Amniotic epithelial cell (primary cell): ENCODE measurements at regions not wholly inside any gene's neighbourhood (a gene's known extent, or its start where the extent isn't known, plus 50 kb on each side); places are given as distances from the start of the nearest gene placed in this dataset.

ENCODE experiments used
- DNase-seq: peaks from one replicate; pipeline ENCODE4 v3.0.0-alpha.2; 2010; ENCODE audit warnings: low read depth

- DNase-seq = no peak
Observed at GRCh38 chr14:104386151-104386841, 193.3 kb upstream of the C14orf180 start.

- no peak for DNase-seq
Observed at GRCh38 chr14:104387022-104388010, 192.2 kb upstream of the C14orf180 start.

GRCh38 chr14:104388011-104388521, 191.5 kb upstream of the C14orf180 start:
- no peak for DNase-seq

DNA sequence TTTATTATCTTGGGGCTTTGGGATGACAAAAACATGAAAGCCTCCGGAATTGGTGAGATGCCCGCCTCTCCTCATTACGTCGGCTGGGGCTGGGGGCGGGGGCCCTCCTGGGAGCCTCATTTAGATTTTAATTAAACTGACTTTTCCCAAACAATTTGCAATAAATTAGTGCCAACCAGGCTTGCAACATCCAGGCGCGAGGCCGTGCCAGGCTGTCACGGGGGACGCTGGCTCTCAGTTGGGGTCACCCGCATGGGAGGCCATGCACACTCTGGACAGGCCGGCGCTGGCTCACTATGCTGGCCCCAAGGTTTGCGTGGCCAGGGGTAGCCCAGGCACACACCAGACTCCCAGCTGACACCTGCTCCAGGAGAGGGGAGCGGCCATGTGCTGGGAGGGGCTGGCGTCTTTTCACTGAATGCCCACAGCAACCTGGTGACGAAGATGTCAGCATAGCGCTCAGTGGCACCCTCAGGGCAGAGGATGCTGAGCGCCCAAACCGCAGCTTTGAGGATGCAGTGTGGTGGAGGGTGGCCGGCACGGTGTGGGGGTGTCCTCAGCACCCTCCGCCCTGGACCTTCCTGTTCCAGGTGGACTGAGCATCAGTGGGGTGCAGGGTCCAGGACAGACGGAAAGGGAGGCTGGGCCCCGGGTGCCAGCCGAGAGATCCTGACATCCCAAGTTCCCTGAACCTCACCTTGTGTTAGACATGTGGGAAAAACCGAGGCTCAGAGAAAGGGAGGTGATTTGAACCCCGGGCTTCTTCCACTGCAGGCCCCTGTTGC, 190.8 kb upstream of the C14orf180 start:
- DNase-seq = no peak

DNA sequence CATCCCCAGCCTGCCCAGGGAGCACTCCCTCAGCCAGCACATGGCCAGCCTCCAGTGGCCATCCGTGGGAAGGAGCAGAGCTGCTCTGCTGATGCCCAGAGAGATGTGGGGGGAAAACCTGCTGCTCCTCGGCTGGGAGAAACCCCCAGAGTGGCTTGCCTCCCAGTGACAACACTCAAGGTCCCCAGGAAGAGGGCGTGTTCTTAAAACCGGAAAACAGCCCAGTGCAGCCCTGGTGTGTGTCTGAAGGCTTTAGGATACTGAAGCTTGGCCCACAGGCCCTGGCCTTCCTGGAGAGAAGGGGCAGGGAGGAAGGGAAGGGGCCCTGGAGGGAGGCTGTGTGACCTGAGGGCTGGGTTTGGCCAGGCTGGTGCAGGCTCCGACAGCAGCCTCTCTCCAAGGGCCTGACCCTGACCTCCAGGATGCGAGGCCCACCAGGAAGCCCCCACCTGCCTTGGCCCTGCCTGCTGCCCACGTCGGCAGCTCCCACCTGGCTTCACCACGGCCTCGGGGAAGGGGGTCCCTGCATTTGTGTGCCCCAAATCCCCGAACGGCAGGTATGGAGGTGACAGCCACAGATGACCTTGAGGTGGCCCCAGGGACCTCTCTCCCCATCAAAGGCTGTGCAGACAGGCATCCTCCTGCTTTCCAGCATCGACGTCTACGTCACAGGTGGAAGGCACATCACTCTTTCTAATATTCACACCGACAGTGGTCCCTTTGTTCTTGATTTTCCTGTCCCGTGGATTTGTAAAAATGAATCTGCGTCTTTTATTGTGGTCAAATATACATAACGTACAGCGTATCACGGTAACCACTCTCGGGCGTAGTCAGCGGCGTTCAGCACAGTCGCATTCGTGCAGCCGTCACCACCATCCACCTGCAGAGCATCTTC, 190.0 kb upstream of the C14orf180 start:
- no peak for DNase-seq

GRCh38 chr14:104390221-104390931, 189.2 kb upstream of the C14orf180 start:
- DNase-seq = no peak

- DNase-seq = no peak
Observed at GRCh38 chr14:104390941-104391901, 188.3 kb upstream of the C14orf180 start.

GRCh38 chr14:104392001-104392395, 187.6 kb upstream of the C14orf180 start:
- DNase-seq = no peak

DNA sequence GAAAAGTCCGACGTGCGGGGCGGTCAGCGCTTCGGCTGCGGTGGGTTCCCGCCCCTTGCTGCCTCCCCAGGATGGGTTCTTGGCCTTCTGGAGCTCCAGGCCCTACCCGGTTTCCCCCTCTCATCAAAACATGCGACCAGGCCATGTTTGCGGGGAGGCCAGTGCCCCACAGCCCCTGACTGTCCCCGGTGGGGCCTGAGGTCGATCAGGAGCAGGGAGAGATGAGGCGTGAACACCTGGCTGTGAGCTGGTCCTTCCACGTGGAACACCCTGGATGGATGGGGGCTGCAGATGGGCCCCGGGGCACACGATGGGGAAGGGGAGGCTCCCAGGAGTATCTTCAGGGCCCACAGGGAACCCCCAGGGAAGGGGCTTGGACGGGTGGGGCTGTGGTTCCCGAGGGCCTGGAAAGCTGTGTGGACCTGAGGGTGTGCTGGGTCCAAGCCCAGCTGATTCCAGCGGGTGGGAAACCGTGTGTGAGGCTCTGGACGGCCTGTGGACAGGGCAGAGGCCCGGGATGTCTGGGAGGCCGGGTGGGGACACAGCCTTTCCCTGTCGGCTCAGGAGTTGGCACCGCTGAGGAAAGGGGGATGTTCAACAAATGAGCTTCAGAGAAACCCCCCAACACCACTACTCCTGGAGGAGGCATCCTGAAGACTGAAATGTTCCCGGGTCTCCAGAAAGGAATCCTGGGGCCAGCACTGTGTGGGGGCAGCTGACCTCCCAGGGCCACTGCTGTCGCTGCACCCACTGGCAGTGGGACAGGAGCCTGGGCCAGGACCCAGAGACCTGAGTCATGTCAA, 187.0 kb upstream of the C14orf180 start:
- DNase-seq = no peak

DNA sequence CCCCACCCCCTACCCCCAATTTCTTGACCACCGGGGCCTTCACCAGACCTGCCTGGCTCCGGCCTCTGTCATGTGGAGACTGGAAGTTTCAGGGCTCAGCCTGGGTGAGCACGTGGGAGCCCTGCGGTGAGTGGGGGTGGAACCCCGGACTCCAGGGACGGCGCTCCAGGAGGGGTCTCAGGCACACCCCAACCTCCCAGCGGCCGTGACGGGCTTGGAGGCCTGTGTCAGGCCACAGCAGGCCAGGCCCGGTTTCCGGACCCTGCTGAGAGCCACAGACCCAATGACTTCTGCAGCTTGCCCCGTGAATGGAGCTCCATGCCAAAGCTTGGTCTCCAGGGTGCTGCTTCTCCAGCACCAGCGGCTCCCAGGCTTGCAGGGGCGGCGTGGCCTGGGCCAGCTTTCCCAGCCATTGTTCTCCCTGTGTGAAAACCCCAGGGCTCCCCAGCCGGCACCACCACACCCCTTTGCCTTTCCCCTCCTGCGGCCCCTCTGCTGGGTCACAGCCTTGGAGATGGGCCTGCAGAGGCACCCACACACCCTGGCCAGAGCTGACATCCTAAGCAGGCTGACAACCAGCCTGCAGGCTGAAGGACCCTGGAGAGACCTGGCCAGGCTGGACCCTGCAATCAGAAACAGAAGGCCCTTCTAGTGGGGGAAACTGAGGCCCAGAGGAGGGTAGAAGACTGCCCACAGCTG, 186.2 kb upstream of the C14orf180 start:
- DNase-seq = no peak

- no peak for DNase-seq
Observed at GRCh38 chr14:104393898-104394381, 185.6 kb upstream of the C14orf180 start.

- DNase-seq = no peak
Observed at GRCh38 chr14:104394409-104394851, 185.1 kb upstream of the C14orf180 start.

DNA sequence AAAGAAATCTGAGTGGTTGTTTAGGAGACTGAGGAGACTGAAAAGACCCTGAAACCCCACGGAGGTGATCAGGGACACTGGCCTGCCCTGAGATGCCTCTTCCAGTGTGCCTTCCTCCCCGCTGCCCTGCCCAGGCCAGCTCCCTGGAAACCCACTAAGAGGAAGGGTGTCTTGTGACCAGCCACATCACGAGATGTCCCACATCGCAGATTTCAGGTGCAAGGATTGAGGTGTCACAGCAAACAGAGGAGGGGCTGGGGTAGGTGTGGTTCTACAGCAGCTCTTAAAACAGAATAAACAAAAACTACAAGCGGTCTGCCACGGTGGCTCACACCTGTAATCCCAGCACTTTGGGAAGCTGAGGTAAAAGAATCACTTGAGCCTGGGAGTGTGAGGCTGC, 184.3 kb upstream of the C14orf180 start:
- no peak for DNase-seq

GRCh38 chr14:104395941-104396681, 183.5 kb upstream of the C14orf180 start:
- no peak for DNase-seq

GRCh38 chr14:104396682-104397470, 182.7 kb upstream of the C14orf180 start:
- DNase-seq = no peak

- peak; percentile 7 for DNase-seq
Observed at GRCh38 chr14:104397956-104398355, 181.6 kb upstream of the C14orf180 start.
